ENCODE measurements at regions not wholly inside any gene's neighbourhood (a gene's known extent, or its start where the extent isn't known, plus 50 kb on each side); places are given as distances from the start of the nearest gene placed in this dataset.

- no peak overlapping the region for H3K4me3 ChIP-seq (ENCODE audit: low read depth, low read length)
- TF ChIP-seq CTCF (IDR thresholded peaks at IDR 0.05; ENCODE audit: insufficient read depth, low read length) = no peak
- no peak for DNase-seq (ENCODE audit: low read depth)
These were observed 62.3 kb downstream of the TTC32 start for GRCh38 chr2:19839438-19839837.

DNA sequence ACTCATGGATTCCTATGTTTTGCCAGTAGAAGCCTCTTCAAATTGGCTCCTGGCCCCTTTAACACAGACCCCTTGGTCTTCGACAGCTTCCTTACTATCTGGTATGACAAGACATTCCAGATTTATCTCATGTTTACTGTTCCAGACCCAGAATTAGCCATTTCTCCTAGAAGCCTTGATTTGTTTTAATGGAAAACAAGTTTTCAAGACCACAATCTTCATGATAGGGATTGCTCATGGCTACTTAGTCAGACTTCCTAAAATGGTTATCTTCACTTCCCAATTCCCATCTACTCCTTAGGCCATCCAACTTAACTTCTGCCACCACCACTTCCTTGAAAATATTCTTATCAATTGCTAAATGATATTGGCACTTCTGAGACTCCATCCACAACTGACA is 63.2 kb downstream of the TTC32 start:
- peak; percentile 57 for DNase-seq (ENCODE audit: low read depth)
- no peak overlapping the region for H3K4me3 ChIP-seq (ENCODE audit: low read depth, low read length)
- TF ChIP-seq CTCF (IDR thresholded peaks at IDR 0.05; ENCODE audit: insufficient read depth, low read length) = no peak

- H3K4me3 ChIP-seq (ENCODE audit: low read depth, low read length) = no peak overlapping the region
- DNase-seq (ENCODE audit: low read depth) = no peak
- TF ChIP-seq CTCF (IDR thresholded peaks at IDR 0.05; ENCODE audit: insufficient read depth, low read length) = no peak
These were observed 64.5 kb downstream of the TTC32 start for GRCh38 chr2:19837235-19837766.

DNA sequence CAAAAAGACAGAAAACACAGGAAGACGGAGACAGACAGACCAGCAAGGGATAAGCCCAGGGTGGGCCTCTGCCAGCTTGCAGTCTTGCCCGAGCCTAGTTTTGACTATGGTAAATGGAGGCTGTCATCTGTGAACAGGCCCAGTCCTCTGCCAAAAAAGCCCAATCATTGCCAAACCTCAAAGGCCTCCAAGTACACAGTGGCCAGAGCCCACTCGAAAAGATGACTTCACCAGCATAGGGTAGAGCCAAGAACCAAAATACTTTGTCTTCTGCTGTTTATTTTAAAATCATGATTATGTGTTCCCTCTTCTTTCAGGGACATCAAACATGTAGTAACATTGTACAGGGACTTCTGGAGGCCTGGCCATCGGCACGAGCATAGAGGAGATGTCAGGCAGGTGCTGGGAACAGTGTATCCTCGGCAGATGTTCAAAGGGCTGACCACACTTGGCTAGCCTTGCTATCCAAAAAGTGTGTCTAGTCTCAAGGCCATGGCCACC is 66.0 kb downstream of the TTC32 start:
- DNase-seq (ENCODE audit: low read depth) = peak; percentile 87
- H3K4me3 ChIP-seq (ENCODE audit: low read depth, low read length) = no peak overlapping the region
- TF ChIP-seq CTCF (IDR thresholded peaks at IDR 0.05; ENCODE audit: insufficient read depth, low read length) = no peak

GRCh38 chr2:19833978-19834377 is 67.8 kb downstream of the TTC32 start:
- DNase-seq (ENCODE audit: low read depth) = no peak
- TF ChIP-seq CTCF (IDR thresholded peaks at IDR 0.05; ENCODE audit: insufficient read depth, low read length) = no peak
- H3K4me3 ChIP-seq (ENCODE audit: low read depth, low read length) = no peak overlapping the region

- no peak for DNase-seq (ENCODE audit: low read depth)
- H3K4me3 ChIP-seq (ENCODE audit: low read depth, low read length) = no peak overlapping the region
- TF ChIP-seq CTCF (IDR thresholded peaks at IDR 0.05; ENCODE audit: insufficient read depth, low read length) = no peak
These were observed 72.1 kb downstream of the TTC32 start for GRCh38 chr2:19829672-19830071.

GRCh38 chr2:19826874-19827273 is 74.9 kb downstream of the TTC32 start:
- H3K4me3 ChIP-seq (ENCODE audit: low read depth, low read length) = no peak overlapping the region
- TF ChIP-seq CTCF (IDR thresholded peaks at IDR 0.05; ENCODE audit: insufficient read depth, low read length) = no peak
- no peak for DNase-seq (ENCODE audit: low read depth)

Data from fibroblast of the aortic adventitia (primary cell).